Right atrium auricular region (tissue), 2 donors: ENCODE measurements at regions not wholly inside any gene's neighbourhood (a gene's known extent, or its start where the extent isn't known, plus 50 kb on each side); places are given as distances from the start of the nearest gene placed in this dataset.

ENCODE experiments used
- DNase-seq: peaks from one replicate; pipeline ENCODE4 v3.0.0-alpha.2; 2019; ENCODE audit warnings: low spot score
- H3K27ac ChIP-seq, 2 donors: fragments of 200-600 bp; sonication (generic); 1 replicate in 1 of 2; 2 replicates in 1 of 2; pipeline ENCODE4 v1.5.1; 2016 to 2019
- H3K27me3 ChIP-seq, 2 donors: fragments of 200-600 bp; sonication (generic); one replicate each; pipeline versions ENCODE4 v1.5.1 to v1.6.0; 2017 to 2019
- H3K36me3 ChIP-seq: fragments of 200-600 bp; sonication (generic); one replicate; pipeline ENCODE4 v1.5.1; 2016
- H3K4me1 ChIP-seq, 2 donors: fragments of 200-600 bp; sonication (generic); one replicate each; pipeline versions ENCODE4 v1.5.1 to v1.6.0; 2017 to 2019
- H3K4me3 ChIP-seq, 2 donors: fragments of 200-600 bp; sonication (generic); 1 replicate in 1 of 2; 2 replicates in 1 of 2; pipeline ENCODE4 v1.5.1; 2017 to 2019; ENCODE audit warnings: mild to moderate bottlenecking in 1 of 2, moderate library complexity in 1 of 2
- H3K9me3 ChIP-seq, 2 donors: fragments of 200-600 bp; sonication (generic); one replicate each; pipeline ENCODE4 v1.5.1; 2019
- CTCF ChIP-seq, 2 donors: fragments of 200-600 bp; sonication (generic); IDR thresholded peaks; one replicate each; pipeline ENCODE4 v1.5.1; 2019; ENCODE audit warnings: antibody characterized with exemption in 2 of 2

- Histone ChIP-seq H3K27me3 (no peaks in the 10 kb centered on the region), H3K4me3 (no peak overlapping the region), H3K27ac (peak overlapping the region; percentile 3 to 56), H3K9me3 (no peaks in the 10 kb centered on the region), H3K4me1 (no peaks in the 10 kb centered on the region), H3K36me3 (no peaks in the 10 kb centered on the region)
- no peak for DNase-seq
- no peak for TF ChIP-seq CTCF (IDR thresholded peaks at IDR 0.05)
Observed at GRCh38 chr3:99128725-99129505, 227.4 kb upstream of the DCBLD2 start.

DNA sequence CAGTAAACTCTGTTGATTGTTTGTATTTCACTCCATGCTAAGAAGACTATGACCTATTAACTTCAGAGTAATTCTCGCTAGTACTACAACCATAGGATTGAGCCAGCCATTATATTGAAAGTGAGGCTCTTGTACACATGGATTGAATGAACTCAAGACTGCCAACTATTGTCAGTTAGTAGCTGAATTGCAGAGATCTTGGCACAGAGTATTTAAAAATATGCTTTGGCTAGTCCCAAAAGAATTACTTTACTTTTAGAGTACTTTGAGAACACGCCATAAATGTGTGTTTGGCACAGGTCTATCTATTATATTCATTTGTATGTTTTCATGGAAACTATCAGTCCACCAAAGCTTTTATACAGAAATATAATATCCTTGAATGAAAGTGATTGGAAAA lies 226.7 kb upstream of the DCBLD2 start:
- Histone ChIP-seq H3K4me3 (no peak overlapping the region), H3K36me3 (no peaks in the 10 kb centered on the region), H3K27me3 (no peaks in the 10 kb centered on the region), H3K27ac (peak overlapping the region in 1 of 2 donors; percentile 56), H3K4me1 (no peaks in the 10 kb centered on the region), H3K9me3 (no peaks in the 10 kb centered on the region)
- DNase-seq = no peak
- TF ChIP-seq CTCF (IDR thresholded peaks at IDR 0.05) = no peak

DNA sequence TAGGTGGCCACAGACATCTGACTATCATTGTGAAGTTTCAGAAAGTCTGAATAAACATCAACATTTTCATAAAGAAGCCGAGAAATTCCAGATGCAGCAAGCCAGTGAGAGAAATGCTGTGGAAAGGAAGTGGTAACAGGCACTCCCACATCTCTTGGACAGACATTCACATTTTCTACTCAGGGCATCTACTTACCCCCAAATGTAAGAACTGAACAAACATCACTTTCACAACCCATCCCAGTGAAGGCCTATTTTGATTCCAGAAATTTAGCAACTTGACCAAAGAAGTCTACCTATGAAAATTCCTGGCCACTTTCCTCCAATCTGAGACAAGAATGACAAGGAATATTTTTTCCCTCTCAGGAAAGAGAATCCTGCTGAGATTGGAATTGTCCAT lies 224.8 kb upstream of the DCBLD2 start:
- no peaks in the 10 kb centered on the region for H3K9me3 ChIP-seq
- H3K27me3 ChIP-seq = no peaks in the 10 kb centered on the region
- H3K4me1 ChIP-seq = no peaks in the 10 kb centered on the region
- H3K4me3 ChIP-seq = no peak overlapping the region
- no peak for TF ChIP-seq CTCF (IDR thresholded peaks at IDR 0.05)
- H3K27ac ChIP-seq = no peak overlapping the region
- no peaks in the 10 kb centered on the region for H3K36me3 ChIP-seq
- no peak for DNase-seq

DNA sequence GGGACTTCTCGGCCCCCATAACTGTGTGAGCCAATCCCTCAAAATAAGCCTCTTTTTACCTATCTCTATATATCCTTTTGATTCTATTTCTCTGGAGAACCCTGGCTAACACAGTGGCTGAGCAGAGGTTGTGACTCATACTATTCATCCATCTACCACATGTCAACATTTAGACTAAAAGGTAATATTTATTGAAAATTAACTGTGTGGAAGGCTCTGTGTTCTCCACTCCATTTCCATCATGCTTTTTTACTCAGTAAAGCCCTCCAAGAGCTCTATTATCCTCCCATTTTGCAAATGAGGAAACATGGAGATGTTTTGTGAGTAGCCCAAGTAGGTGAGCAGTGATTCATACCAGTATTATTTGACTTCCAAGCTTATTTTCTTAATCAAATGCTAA lies 217.9 kb upstream of the DCBLD2 start:
- Histone ChIP-seq H3K27ac (no peak overlapping the region), H3K4me3 (no peak overlapping the region), H3K27me3 (no peaks in the 10 kb centered on the region), H3K4me1 (no peaks in the 10 kb centered on the region), H3K9me3 (no peaks in the 10 kb centered on the region), H3K36me3 (no peaks in the 10 kb centered on the region)
- DNase-seq = no peak
- no peak for TF ChIP-seq CTCF (IDR thresholded peaks at IDR 0.05)

- DNase-seq = no peak
- Histone ChIP-seq H3K4me1 (no peaks in the 10 kb centered on the region), H3K4me3 (no peak overlapping the region), H3K9me3 (peaks cover 0 to 7% of the 10 kb centered on the region in 2 donors), H3K36me3 (no peaks in the 10 kb centered on the region), H3K27me3 (no peaks in the 10 kb centered on the region), H3K27ac (no peak overlapping the region)
- no peak for TF ChIP-seq CTCF (IDR thresholded peaks at IDR 0.05)
Observed at GRCh38 chr3:99118381-99118780, 216.9 kb upstream of the DCBLD2 start.
